Esophagus squamous epithelium (tissue), 5 donors: ENCODE measurements at regions not wholly inside any gene's neighbourhood (a gene's known extent, or its start where the extent isn't known, plus 50 kb on each side); places are given as distances from the start of the nearest gene placed in this dataset.

Source experiments
- DNase-seq: peaks from one replicate; lab custom pipeline; 2025; lab: John Stamatoyannopoulos, UW
- H3K27ac ChIP-seq, 4 donors: fragments of 200-600 bp; sonication (generic); one replicate each; pipeline ENCODE4 v1.5.1; 2016 to 2019; ENCODE audit warnings: mild to moderate bottlenecking in 1 of 4
- H3K27me3 ChIP-seq, 4 donors: fragments of 200-600 bp; sonication (generic); 1 replicate in 3 of 4; 2 replicates in 1 of 4; pipeline versions ENCODE4 v1.5.1 to v1.6.0; 2017 to 2021; ENCODE audit warnings: antibody characterized with exemption in 1 of 4
- H3K36me3 ChIP-seq, 3 donors: fragments of 200-600 bp; sonication (generic); one replicate each; pipeline ENCODE4 v1.5.1; 2016 to 2019
- H3K4me1 ChIP-seq, 3 donors: fragments of 200-600 bp; sonication (generic); one replicate each; pipeline ENCODE4 v1.5.1; 2017 to 2019
- H3K4me3 ChIP-seq, 4 donors: fragments of 200-600 bp; sonication (generic); 1 replicate in 3 of 4; 2 replicates in 1 of 4; pipeline ENCODE4 v1.5.1; 2016 to 2019; ENCODE audit warnings: mild to moderate bottlenecking in 2 of 4, moderate library complexity in 1 of 4
- H3K9me3 ChIP-seq, 3 donors: fragments of 200-600 bp; sonication (generic); one replicate each; pipeline ENCODE4 v1.5.1; 2016 to 2019
- POLR2A ChIP-seq, 4 donors: fragments of 450-650 bp; IDR thresholded peaks; one replicate each; pipeline ENCODE4 v1.6.1; 2017; ENCODE audit warnings: antibody characterized with exemption in 4 of 4, mild to moderate bottlenecking in 4 of 4, moderate library complexity in 3 of 4
- WGBS, 2 donors: methylation state at CpG; one replicate each; pipeline ENCODE4 v1.1.5; 2018; 5-methylcytosine and 5-hydroxymethylcytosine counted together
- intact Hi-C: fragments of 100-400 bp; cut with DNase I; formaldehyde crosslinking; loops from one replicate; pipeline ENCODE4 v1.15.0; 2022
- TF ChIP-seq, protein P1 (sequence below), 6 experiments: fragments of 450-650 bp in 4 of 6; fragments of 200-600 bp in 2 of 6; sonication (generic) in 2 of 6; IDR thresholded peaks; one replicate each; pipeline ENCODE4 v1.5.1; 2016 to 2019; ENCODE audit warnings: antibody characterized with exemption in 6 of 6, mild to moderate bottlenecking in 4 of 6, moderate library complexity in 4 of 6
- donor health status: DM: yes; HTN: yes; CAD: no.

DNA sequence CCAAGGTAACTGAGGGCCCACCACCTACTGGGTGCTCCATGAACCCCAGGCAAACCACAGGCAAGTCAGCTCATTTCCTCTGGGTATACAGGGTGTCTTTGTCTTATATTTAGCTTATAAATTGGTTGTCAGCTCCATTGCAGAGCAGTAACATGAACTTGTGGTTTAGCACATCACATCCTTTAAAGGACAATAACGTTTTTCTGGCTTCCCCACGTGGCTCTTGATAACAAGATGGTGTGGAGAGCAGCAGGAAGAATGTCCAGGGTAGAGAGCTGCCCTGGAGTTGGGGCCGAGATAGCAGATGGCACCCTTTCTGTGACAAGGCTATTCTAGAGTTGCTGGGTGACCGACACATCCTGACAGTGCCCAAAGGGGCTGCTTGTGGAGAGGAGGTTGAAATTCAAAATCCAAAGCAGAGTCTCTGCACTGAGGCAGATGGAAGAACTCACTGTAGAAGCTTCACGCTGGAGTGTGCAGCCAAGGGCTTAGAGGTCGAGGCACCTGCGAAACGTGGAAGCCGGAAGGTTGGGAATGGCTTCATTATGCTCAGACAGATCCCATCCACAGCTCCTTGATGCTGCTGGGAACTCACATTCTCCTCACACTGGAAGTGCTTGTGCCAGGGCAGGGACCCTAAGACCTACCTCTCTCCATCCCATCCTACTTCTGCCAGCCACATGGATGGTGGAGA lies 133.0 kb upstream of the FRY start:
- Histone ChIP-seq H3K4me1 (peaks cover 0 to 8% (median 0%) of the 10 kb centered on the region in 3 donors), H3K27me3 (peaks cover 0 to 4% (median 0%) of the 10 kb centered on the region in 4 donors), H3K27ac (no peak overlapping the region), H3K4me3 (no peak overlapping the region), H3K9me3 (no peaks in the 10 kb centered on the region), H3K36me3 (no peaks in the 10 kb centered on the region)
- TF ChIP-seq, protein P1, sequence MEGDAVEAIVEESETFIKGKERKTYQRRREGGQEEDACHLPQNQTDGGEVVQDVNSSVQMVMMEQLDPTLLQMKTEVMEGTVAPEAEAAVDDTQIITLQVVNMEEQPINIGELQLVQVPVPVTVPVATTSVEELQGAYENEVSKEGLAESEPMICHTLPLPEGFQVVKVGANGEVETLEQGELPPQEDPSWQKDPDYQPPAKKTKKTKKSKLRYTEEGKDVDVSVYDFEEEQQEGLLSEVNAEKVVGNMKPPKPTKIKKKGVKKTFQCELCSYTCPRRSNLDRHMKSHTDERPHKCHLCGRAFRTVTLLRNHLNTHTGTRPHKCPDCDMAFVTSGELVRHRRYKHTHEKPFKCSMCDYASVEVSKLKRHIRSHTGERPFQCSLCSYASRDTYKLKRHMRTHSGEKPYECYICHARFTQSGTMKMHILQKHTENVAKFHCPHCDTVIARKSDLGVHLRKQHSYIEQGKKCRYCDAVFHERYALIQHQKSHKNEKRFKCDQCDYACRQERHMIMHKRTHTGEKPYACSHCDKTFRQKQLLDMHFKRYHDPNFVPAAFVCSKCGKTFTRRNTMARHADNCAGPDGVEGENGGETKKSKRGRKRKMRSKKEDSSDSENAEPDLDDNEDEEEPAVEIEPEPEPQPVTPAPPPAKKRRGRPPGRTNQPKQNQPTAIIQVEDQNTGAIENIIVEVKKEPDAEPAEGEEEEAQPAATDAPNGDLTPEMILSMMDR (IDR thresholded peaks at IDR 0.05) = no peak
- TF ChIP-seq POLR2A (IDR thresholded peaks at IDR 0.05) = no peak
- no peak for DNase-seq
- intact Hi-C loops = no loop called here
- 67 to 81% methylated on average over 6 to 9 of the region's 9 CpGs for WGBS, 2 donors

DNA sequence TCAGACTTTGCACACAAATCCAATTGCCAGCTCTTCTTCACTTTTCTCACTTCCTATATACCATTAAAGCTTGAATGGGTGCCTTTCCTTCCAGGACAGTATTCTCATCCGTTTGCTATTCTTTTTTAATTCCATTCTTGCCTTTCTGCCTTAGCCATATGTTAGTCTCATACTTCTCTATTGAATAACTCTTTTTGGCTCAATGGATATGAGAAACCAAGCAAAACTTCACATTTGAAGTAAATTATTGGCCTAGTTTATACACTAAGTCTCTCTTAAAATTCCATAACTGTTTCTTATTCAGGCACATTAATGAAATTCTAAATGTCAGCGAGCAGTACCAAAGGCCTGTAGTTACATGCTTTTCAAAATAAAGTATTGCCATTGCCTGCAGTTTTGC lies 129.6 kb upstream of the FRY start:
- Histone ChIP-seq H3K27ac (no peak overlapping the region), H3K27me3 (no peaks in the 10 kb centered on the region), H3K9me3 (no peaks in the 10 kb centered on the region), H3K36me3 (no peaks in the 10 kb centered on the region), H3K4me1 (no peaks in the 10 kb centered on the region), H3K4me3 (no peak overlapping the region)
- WGBS, 2 donors = 51 to 71% methylated on average over 2 of the region's 2 CpGs
- intact Hi-C loops = no loop called here
- DNase-seq = no peak
- TF ChIP-seq POLR2A (IDR thresholded peaks at IDR 0.05) = no peak
- TF ChIP-seq, protein P1 (IDR thresholded peaks at IDR 0.05) = no peak

DNA sequence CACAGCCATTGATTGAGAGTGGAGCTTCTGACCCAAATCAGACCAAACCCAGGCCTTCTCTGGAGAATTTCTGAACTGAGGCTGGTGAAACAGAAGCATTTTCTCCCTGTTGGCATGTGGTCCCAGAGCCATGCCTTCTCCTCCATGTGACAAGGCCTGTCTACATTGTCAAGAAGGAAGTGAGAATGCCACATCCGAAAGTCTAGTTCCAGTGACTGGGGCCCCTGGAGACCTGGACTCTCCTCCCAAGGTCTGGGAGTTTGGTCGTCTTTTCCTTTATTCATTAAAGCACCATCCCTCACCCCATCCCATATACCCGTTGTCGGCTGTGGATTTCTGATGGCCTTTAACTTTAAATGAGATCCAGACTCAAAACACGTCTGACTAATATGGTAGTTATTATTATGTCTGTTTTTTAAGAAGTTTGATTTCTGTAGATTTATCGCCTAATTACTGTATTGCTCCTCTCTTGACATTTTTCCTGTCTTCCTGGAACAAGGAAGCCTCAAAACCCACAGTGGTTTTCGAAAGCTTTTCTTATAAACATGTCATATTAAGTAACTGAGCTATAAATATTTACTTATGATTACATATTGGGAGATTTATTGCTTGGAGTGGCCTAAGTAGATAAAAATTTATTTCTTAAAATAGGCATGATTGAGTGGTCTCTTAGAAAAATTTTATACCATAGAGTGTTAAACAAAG lies 128.3 kb upstream of the FRY start:
- intact Hi-C loops = no loop called here
- 59 to 64% methylated on average over 7 of the region's 7 CpGs for WGBS, 2 donors
- no peak overlapping the region for H3K27ac ChIP-seq
- H3K27me3 ChIP-seq = no peaks in the 10 kb centered on the region
- peaks cover 0 to under 1% (median 0%) of the 10 kb centered on the region in 3 donors for H3K4me1 ChIP-seq
- no peak for DNase-seq
- no peak overlapping the region for H3K4me3 ChIP-seq
- no peaks in the 10 kb centered on the region for H3K9me3 ChIP-seq
- H3K36me3 ChIP-seq = no peaks in the 10 kb centered on the region
- TF ChIP-seq, protein P1 (IDR thresholded peaks at IDR 0.05) = no peak
- TF ChIP-seq POLR2A (IDR thresholded peaks at IDR 0.05) = no peak

DNA sequence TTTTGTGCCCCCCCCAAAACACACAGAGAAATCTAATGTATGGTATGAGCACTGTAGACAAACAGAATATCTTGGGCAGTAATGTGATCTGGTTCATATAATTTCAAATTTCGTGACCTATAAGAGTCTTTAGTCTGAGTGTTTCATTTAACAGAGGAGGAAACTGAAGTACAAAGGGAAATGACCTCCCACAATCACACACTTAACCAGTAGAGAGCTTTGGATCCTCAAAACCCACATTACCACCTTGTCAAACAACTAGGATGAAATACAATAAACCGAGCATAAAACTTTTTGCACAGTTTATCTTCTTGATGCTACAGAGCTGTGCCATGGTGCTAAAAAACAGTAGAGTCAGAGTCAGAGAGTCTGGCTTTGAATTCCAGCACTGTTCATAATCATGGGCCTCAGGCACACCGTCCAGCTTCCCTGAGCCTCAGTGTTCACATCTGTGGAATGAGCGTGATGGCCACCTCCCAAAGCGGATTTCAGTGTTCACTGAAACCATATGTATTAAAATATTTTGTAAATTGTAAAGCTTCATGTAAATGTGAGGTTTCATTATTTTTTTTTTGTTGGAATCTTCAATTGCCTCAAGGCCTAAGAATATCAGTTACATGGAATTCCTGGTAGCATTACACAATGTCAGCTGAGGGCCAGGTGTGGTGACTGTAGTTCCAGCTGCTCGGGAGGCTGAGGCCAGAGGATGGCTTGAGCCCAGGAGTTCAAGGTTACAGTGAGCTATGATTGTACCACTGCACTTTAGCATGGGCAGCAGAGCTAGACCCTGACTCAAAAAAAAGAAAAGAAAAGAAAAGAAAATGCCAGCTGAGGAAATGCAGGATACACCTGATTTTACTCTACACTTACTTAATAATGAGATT lies 126.4 kb upstream of the FRY start:
- Histone ChIP-seq H3K4me3 (no peak overlapping the region), H3K27ac (no peak overlapping the region), H3K27me3 (no peaks in the 10 kb centered on the region), H3K4me1 (peaks cover 0 to 19% (median 4%) of the 10 kb centered on the region in 3 donors), H3K36me3 (no peaks in the 10 kb centered on the region), H3K9me3 (no peaks in the 10 kb centered on the region)
- no peak for TF ChIP-seq POLR2A (IDR thresholded peaks at IDR 0.05)
- TF ChIP-seq, protein P1 (IDR thresholded peaks at IDR 0.05) = no peak
- 71 to 75% methylated on average over 6 of the region's 6 CpGs for WGBS, 2 donors
- intact Hi-C loops = no loop called here
- DNase-seq = no peak
